ENCODE measurements at regions not wholly inside any gene's neighbourhood (a gene's known extent, or its start where the extent isn't known, plus 50 kb on each side); places are given as distances from the start of the nearest gene placed in this dataset.
"Not testable (repeated sequence)": the region's sequence is repeated elsewhere in the genome, so short reads cannot be mapped to it uniquely, and the experiment has no call there.

DNA sequence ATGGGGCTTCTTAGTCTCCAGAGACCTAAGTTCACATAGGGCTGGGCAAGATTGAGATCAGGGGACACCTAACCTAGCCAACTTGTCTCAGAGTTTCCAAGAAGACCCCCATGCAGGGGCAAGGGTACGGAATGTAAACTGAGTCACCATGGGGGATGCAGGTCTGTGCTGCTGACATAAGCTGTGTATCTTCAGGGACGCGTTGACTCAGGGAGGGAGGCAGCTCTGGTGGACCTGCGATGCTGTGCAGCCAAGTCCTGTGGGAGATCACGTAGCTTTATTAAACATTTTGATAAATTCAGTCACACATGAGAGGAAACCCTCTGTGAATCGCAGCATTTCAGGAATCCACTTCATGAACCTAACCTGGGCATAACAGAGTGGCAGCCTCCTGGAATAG lies 216.0 kb downstream of the ANKRD30B start:
- CTCF ChIA-PET: no interaction called here
- DNase-seq (ENCODE audit: extremely low spot score): no peak
- POLR2A ChIA-PET: no interaction called here
- TF ChIP-seq L3MBTL2 (conservative IDR thresholded peaks at IDR 0.05): no peak
- TF ChIP-seq FOXK2 (IDR thresholded peaks at IDR 0.05): no peak
- no peak for TF ChIP-seq HDGF (IDR thresholded peaks at IDR 0.05; ENCODE audit: borderline replicate concordance)
- TF ChIP-seq FOXA1 (IDR thresholded peaks at IDR 0.05): no peak
- no peak for TF ChIP-seq NFRKB (IDR thresholded peaks at IDR 0.05)
- TF ChIP-seq SP1 (IDR thresholded peaks at IDR 0.05): no peak
- TF ChIP-seq TARDBP (IDR thresholded peaks at IDR 0.05): no peak
- TF ChIP-seq CTBP1 (IDR thresholded peaks at IDR 0.05; ENCODE audit: borderline replicate concordance): no peak
- TF ChIP-seq FOXM1 (IDR thresholded peaks at IDR 0.05; ENCODE audit: borderline replicate concordance): no peak

DNA sequence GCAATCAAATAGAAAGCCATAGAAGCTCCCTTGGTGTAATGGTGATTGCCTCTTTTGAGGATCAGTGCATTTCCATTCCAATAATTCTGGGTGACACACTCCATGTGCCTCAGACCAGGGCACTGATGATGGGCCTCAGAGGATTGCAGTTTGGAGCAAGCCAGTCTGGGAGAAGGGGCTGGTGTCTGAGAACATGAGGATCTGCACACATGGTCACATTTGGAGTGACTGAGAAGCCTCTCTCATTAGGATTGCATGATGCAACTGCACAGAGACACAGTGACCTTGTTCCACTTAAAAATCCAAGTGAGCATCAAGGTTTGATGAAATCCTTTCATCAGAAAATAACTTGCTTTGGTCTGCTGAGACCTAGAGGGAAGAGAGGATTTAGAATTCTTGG lies 216.4 kb downstream of the ANKRD30B start:
- no peak for DNase-seq (ENCODE audit: extremely low spot score)
- TF ChIP-seq ARNT (IDR thresholded peaks at IDR 0.05): no peak
- TF ChIP-seq FOXM1 (IDR thresholded peaks at IDR 0.05; ENCODE audit: borderline replicate concordance): no peak
- TF ChIP-seq NFRKB (IDR thresholded peaks at IDR 0.05): no peak
- TF ChIP-seq TARDBP (IDR thresholded peaks at IDR 0.05): no peak
- TF ChIP-seq LEF1 (IDR thresholded peaks at IDR 0.05; ENCODE audit: borderline replicate concordance): no peak
- no peak for TF ChIP-seq L3MBTL2 (conservative IDR thresholded peaks at IDR 0.05)
- no peak for TF ChIP-seq SUZ12 (IDR thresholded peaks at IDR 0.05)
- no peak for TF ChIP-seq ZNF384 (IDR thresholded peaks at IDR 0.05)
- no peak for TF ChIP-seq SP1 (IDR thresholded peaks at IDR 0.05)
- no peak for TF ChIP-seq FOXA1 (IDR thresholded peaks at IDR 0.05)
- TF ChIP-seq ELF4 (IDR thresholded peaks at IDR 0.05): no peak
- no peak for TF ChIP-seq BHLHE40 (IDR thresholded peaks at IDR 0.05; ENCODE audit: borderline replicate concordance)
- no peak for TF ChIP-seq PKNOX1 (IDR thresholded peaks at IDR 0.05)
- TF ChIP-seq CTBP1 (IDR thresholded peaks at IDR 0.05; ENCODE audit: borderline replicate concordance): no peak
- no peak for TF ChIP-seq FOXK2 (IDR thresholded peaks at IDR 0.05)
- TF ChIP-seq HDGF (IDR thresholded peaks at IDR 0.05; ENCODE audit: borderline replicate concordance): no peak
- ChIA-PET POLR2A (no interaction called here), CTCF (no interaction called here)

DNA sequence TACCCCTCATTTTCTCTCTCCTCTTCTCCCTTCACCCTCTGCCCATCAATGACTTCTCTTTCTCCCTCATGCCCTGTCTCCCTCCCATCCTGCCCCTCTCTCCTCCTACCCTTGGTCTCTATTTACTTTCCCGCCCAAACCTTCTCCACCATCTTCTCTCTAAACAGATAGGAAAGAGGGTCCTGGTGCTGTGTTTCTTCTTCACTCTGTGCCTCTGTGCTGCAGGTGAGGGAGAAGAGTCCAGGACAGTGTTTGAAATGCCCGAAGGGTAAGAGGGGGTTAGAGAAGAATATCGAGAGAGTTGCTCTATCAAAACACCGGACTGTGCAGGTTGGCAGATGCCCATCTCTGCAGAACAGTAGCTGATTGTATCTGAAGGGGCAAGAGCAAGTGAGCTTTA lies 217.0 kb downstream of the ANKRD30B start:
- CTCF ChIA-PET; DNase-seq (ENCODE audit: extremely low spot score): not testable (repeated sequence)
- POLR2A ChIA-PET: interaction anchor here (0.8 kb wide), 1 partner anchor 18 kb away, joined by 3 read pairs; no protein-coding TSS in a partner anchor

DNA sequence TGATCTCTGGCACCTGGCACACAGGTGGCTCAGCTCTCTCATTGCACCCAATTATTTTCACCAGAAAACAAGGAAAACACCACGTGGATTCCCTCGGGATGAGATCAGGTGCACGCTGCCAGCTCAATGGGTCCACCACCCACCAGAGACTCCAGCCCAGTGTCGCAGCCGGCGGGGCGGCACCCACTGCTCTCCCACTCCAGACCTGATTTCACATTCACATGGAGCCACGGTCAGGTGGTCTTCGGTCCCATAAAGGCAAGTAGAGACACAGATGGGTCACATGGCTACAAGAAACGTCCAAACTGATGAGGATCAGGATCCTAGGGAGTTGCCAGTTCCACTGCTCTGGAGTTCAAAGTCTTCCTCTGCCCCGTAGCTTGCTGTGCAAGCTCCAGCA lies 217.6 kb downstream of the ANKRD30B start:
- ChIA-PET POLR2A (interaction anchor here (0.8 kb wide), 1 partner anchor 19 kb away, joined by 3 read pairs; no protein-coding TSS in a partner anchor), CTCF (no interaction called here)
- TF ChIP-seq PKNOX1 (IDR thresholded peaks at IDR 0.05): no peak
- no peak for TF ChIP-seq LEF1 (IDR thresholded peaks at IDR 0.05; ENCODE audit: borderline replicate concordance)
- no peak for TF ChIP-seq ARNT (IDR thresholded peaks at IDR 0.05)
- no peak for TF ChIP-seq ZNF384 (IDR thresholded peaks at IDR 0.05)
- DNase-seq (ENCODE audit: extremely low spot score): no peak

DNA sequence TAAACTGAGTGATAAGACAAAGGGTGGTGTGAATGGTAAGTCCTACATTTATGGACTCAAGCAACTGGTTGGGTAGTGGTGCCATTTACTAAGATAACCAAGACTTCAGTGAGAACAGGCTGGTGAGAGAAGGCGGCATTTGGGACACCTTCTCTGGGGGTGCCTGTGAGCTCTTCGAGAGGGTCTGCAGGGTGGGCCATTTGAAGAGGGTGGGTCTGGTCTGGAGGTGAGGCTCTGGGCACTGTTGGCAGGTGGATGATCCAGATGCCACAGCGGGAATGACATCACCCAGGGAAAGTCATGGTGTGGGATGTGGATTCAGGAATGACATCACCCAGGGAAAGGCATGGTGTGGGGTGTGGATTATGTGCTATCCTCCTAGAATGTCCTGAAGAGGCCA lies 219.3 kb downstream of the ANKRD30B start:
- CTCF ChIA-PET; POLR2A ChIA-PET; DNase-seq (ENCODE audit: extremely low spot score): not testable (repeated sequence)

- CTCF ChIA-PET: no interaction called here
- no peak for DNase-seq (ENCODE audit: extremely low spot score)
- POLR2A ChIA-PET: no interaction called here
- TF ChIP-seq L3MBTL2 (conservative IDR thresholded peaks at IDR 0.05) (no peak), ARNT (IDR thresholded peaks at IDR 0.05) (no peak), ELF4 (IDR thresholded peaks at IDR 0.05) (no peak)
Measured at GRCh38 chr18:14969500-14969899, 221.5 kb downstream of the ANKRD30B start.

DNA sequence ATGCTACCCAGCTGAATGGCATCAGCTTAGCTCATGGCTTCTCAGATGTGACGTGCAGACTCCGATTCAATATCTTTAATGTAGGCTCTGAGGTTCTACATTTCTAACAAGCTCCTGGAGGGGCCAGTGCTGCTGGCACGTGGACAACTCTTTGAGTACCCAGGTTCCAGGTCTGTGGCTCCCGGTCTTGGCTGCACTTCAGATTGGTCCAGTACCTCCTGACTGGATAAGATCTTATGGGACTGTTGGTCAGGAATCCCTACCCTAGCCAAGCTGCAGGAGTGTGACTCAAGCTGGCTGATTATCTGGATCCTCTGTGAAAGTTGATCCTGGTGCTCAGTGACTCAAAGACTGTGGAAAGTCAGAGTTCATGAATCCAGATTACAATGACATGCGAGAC lies 222.1 kb downstream of the ANKRD30B start:
- ChIA-PET CTCF (no interaction called here), POLR2A (no interaction called here)
- TF ChIP-seq ARNT (IDR thresholded peaks at IDR 0.05): no peak
- TF ChIP-seq PKNOX1 (IDR thresholded peaks at IDR 0.05): no peak
- TF ChIP-seq LEF1 (IDR thresholded peaks at IDR 0.05; ENCODE audit: borderline replicate concordance): no peak
- no peak for TF ChIP-seq ZNF384 (IDR thresholded peaks at IDR 0.05)
- no peak for TF ChIP-seq NFRKB (IDR thresholded peaks at IDR 0.05)
- TF ChIP-seq TARDBP (IDR thresholded peaks at IDR 0.05): no peak
- TF ChIP-seq BHLHE40 (IDR thresholded peaks at IDR 0.05; ENCODE audit: borderline replicate concordance): no peak
- no peak for TF ChIP-seq SP1 (IDR thresholded peaks at IDR 0.05)
- no peak for TF ChIP-seq HDGF (IDR thresholded peaks at IDR 0.05; ENCODE audit: borderline replicate concordance)
- no peak for TF ChIP-seq L3MBTL2 (conservative IDR thresholded peaks at IDR 0.05)
- TF ChIP-seq FOXK2 (IDR thresholded peaks at IDR 0.05): no peak
- no peak for TF ChIP-seq ELF4 (IDR thresholded peaks at IDR 0.05)
- no peak for TF ChIP-seq FOXA1 (IDR thresholded peaks at IDR 0.05)
- TF ChIP-seq SUZ12 (IDR thresholded peaks at IDR 0.05): no peak
- no peak for TF ChIP-seq CTBP1 (IDR thresholded peaks at IDR 0.05; ENCODE audit: borderline replicate concordance)
- TF ChIP-seq FOXM1 (IDR thresholded peaks at IDR 0.05; ENCODE audit: borderline replicate concordance): no peak
- DNase-seq (ENCODE audit: extremely low spot score): no peak
